T-helper 2 cell (primary cell): ENCODE measurements at regions not wholly inside any gene's neighbourhood (a gene's known extent, or its start where the extent isn't known, plus 50 kb on each side); places are given as distances from the start of the nearest gene placed in this dataset.

Experiments used
- DNase-seq, 5 experiments: peaks; one replicate each; pipeline versions ENCODE4 v3.0.0 to v3.0.0-alpha.2; 2012 to 2022

DNA sequence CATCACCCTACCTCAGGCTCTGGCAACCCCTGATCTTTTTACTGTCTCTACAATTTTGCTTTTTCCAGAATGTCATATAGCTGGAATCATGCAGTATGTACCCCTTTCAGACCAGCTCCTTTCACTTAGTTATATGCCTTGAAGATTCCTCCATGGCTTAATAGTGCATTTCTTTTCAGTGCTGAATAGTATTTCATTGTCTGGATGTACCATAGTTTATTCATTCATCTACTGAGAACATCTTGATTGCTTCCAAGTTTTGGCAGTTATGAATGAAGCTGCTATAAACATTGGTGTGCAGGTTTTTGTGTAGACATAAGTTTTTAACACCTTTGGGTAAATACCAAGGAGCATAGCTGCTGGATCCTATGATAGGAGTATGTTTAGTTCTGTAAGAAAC, 50.8 kb upstream of the ANP32A start:
- DNase-seq, result no peak

GRCh38 chr15:68874788-68875187, 54.1 kb upstream of the ANP32A start:
- no peak for DNase-seq

DNA sequence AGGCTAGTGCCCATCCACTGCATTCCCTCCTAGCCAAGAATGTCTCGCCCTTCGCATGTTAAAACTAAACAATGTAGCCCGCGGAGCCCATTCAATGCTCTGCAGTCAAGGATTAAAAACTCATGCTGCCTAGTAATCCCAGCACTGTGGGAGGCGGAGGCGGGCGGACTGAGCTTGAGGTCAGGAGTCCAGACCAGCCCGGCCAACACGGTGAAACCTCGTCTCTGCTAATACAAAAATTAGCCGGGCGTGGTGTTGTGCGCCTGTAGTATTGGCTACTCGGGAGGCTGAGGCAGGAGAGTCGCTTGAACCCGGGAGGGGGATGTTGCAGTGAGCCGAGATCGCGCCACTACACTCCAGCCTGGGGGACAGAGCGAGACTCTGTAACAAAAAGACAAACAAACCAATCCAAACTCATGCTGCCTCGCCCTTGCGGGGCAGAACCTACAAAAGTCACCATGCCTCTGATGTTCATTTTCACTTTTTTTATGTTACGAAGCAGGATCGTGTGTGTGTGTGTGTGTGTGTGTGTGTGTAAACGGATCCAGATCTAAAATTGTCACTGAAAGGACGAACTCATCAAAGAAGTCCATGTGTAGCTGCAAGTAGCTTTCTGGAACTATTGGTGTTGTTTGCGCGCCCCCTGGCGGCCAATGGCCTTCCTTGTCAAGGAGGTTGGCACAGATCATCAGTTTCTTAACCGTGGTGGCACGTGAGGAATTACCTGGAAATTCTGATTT, 54.8 kb upstream of the SPESP1 start:
- DNase-seq, result peak; percentile 63 to 90 (median 84)

- DNase-seq, result no peak
These were observed 52.7 kb upstream of the SPESP1 start for GRCh38 chr15:68877626-68878025.

- DNase-seq, result no peak
These were observed 49.9 kb upstream of the SPESP1 start for GRCh38 chr15:68880382-68880781.
